Adipocyte (in vitro differentiated cells): ENCODE measurements at regions not wholly inside any gene's neighbourhood (a gene's known extent, or its start where the extent isn't known, plus 50 kb on each side); places are given as distances from the start of the nearest gene placed in this dataset.
"Not testable (repeated sequence)": the region's sequence is repeated elsewhere in the genome, so short reads cannot be mapped to it uniquely, and the experiment has no call there.

ENCODE experiments used
- DNase-seq: peaks from one replicate; pipeline ENCODE4 v3.0.0-alpha.2; 2015; ENCODE audit warnings: low read depth
- H3K27me3 ChIP-seq: replicated peaks from 2 replicates; pipeline ENCODE4 v1.7.0; 2013; ENCODE audit warnings: mild to moderate bottlenecking, low read length, moderate library complexity; ENCODE audit not compliant: control insufficient read depth, insufficient read depth
- H3K36me3 ChIP-seq: 2 replicates; pipeline ENCODE4 v1.7.0; 2013; ENCODE audit warnings: low read length, mild to moderate bottlenecking, moderate library complexity; ENCODE audit not compliant: control insufficient read depth, insufficient read depth, severe bottlenecking
- H3K4me1 ChIP-seq: 2 replicates; pipeline ENCODE4 v1.7.0; 2013; ENCODE audit warnings: mild to moderate bottlenecking, low read length, moderate library complexity; ENCODE audit not compliant: control insufficient read depth, insufficient read depth
- H3K4me3 ChIP-seq: 2 replicates; pipeline ENCODE4 v1.7.0; 2013; ENCODE audit warnings: mild to moderate bottlenecking, low read length, moderate library complexity
- H3K9ac ChIP-seq: 2 replicates; pipeline ENCODE4 v1.7.0; 2013; ENCODE audit warnings: mild to moderate bottlenecking, low read length, moderate library complexity
- H3K9me3 ChIP-seq: 2 replicates; pipeline ENCODE4 v1.7.0; 2013; ENCODE audit warnings: mild to moderate bottlenecking, low read length, moderate library complexity; ENCODE audit not compliant: control insufficient read depth

- Histone ChIP-seq H3K4me1 (peaks cover 28% of the 10 kb centered on the region), H3K4me3 (peak overlapping the region; percentile 39), H3K9ac (peak overlapping the region; percentile 69)
- not testable (repeated sequence) for DNase-seq, H3K27me3 ChIP-seq, H3K36me3 ChIP-seq, H3K9me3 ChIP-seq
Measured at GRCh38 chr7:66438703-66439405, 189.8 kb upstream of the KCTD7 start.

- Histone ChIP-seq H3K27me3 (no peaks in the 10 kb centered on the region), H3K36me3 (no peaks in the 10 kb centered on the region)
- DNase-seq = no peak
Measured at GRCh38 chr7:66442385-66442784, 186.3 kb upstream of the KCTD7 start.

DNA sequence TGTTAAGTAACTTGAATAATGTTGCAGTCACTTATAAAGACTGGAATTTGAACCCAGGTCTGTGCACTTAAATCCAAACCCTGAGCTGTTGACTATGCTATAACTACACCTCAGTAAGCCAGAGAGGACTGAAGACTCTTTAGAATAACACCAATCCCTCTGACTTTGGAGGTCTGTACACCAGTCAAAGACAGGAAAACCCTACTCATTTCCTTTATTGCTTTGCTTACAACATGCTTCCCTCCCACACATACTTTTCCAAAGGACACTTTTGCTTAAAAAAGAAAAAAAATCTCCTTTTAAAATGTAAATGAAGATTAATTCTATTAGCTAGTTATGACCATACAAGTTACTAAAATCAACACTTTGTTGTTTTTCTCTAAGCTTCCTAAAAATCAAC is 184.7 kb upstream of the KCTD7 start:
- H3K9me3 ChIP-seq = no peaks in the 10 kb centered on the region
- H3K9ac ChIP-seq = no peak overlapping the region
- H3K4me3 ChIP-seq = no peak overlapping the region
- peaks cover 17% of the 10 kb centered on the region for H3K4me1 ChIP-seq
- DNase-seq = no peak
- no peaks in the 10 kb centered on the region for H3K36me3 ChIP-seq
- H3K27me3 ChIP-seq = no peaks in the 10 kb centered on the region

More at GRCh38 chr7:66442385-66442784, 186.3 kb upstream of the KCTD7 start:
- Histone ChIP-seq H3K4me3 (no peak overlapping the region), H3K9ac (no peak overlapping the region), H3K4me1 (peaks cover 31% of the 10 kb centered on the region), H3K9me3 (no peaks in the 10 kb centered on the region)

DNA sequence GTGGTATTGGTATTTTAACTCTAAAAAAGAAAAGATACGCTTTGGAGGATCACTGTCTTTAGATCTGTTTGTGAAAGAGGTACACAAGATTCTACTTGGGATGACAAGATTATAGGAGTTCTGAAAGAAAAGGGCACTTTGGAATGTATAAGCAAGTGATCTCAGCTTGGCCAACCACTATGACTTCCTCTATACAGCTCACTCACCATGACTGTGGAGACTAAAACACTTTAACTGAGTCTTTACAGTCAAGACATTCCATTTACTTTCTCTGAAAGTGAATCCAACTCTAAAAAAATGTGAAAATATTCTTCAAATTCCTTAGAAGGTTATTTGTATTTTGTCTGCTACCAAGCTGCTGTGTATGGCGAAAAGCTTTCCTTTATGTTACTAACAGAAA is 181.7 kb upstream of the KCTD7 start:
- H3K27me3 ChIP-seq, H3K9ac ChIP-seq, H3K4me3 ChIP-seq: not testable (repeated sequence)

GRCh38 chr7:66450814-66451213 is 177.9 kb upstream of the KCTD7 start:
- not testable (repeated sequence) for H3K9ac ChIP-seq, H3K4me1 ChIP-seq, H3K27me3 ChIP-seq, H3K9me3 ChIP-seq, H3K36me3 ChIP-seq, DNase-seq, H3K4me3 ChIP-seq

More for the DNA sequence above, 181.7 kb upstream of the KCTD7 start:
- H3K36me3 ChIP-seq, H3K4me1 ChIP-seq, H3K9me3 ChIP-seq: not testable (repeated sequence)
- DNase-seq = peak; percentile 23

GRCh38 chr7:66451713-66452112 is 177.0 kb upstream of the KCTD7 start:
- H3K9me3 ChIP-seq, DNase-seq, H3K4me1 ChIP-seq, H3K27me3 ChIP-seq, H3K4me3 ChIP-seq, H3K36me3 ChIP-seq, H3K9ac ChIP-seq: not testable (repeated sequence)

DNA sequence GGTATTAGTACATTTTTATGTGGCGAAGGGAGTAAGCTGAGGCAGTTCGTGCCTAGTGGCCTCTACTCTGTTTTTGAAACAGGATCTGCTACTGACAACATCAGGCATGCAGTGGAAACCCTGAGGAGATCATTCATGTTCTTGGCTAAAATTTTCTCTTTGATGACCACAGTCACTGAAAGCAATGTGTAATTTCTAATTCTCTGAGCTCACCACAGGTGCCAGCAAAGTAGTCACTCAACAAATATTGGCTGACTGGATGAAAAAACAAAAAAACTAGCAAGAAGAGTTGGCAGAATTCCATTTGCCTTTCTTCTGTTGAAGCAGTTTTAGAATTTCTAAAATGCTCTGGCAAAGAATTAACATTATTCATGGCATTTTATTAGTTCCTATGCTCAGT is 176.5 kb upstream of the KCTD7 start:
- Histone ChIP-seq H3K27me3 (no peaks in the 10 kb centered on the region), H3K4me3 (no peak overlapping the region), H3K9ac (no peak overlapping the region), H3K36me3 (no peaks in the 10 kb centered on the region), H3K9me3 (no peaks in the 10 kb centered on the region), H3K4me1 (peaks cover 9% of the 10 kb centered on the region)
- peak; percentile 10 for DNase-seq

DNA sequence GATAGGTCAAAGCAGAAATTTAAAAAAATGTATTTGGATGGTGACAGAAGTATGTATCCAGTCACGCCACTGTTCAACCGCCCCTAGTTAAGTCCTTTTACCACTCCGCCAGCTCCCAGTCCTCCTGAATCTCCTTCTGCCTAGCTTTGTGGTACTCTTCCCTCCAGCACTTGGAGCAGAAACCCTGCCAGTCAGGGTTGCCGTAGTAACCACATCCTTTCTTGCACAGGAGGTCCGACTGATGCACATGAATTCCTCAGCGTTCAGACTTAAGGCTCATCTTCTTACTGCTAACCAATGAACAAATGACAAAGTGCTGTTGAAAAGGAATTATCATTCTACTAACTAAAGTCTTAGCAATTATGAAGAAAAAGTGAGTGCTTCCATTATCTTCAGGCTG is 175.3 kb upstream of the KCTD7 start:
- Histone ChIP-seq H3K9me3 (no peaks in the 10 kb centered on the region), H3K4me3 (no peak overlapping the region), H3K27me3 (no peaks in the 10 kb centered on the region), H3K4me1 (peaks cover 9% of the 10 kb centered on the region), H3K36me3 (no peaks in the 10 kb centered on the region), H3K9ac (no peak overlapping the region)
- no peak for DNase-seq

GRCh38 chr7:66454600-66455225 is 174.0 kb upstream of the KCTD7 start:
- Histone ChIP-seq H3K4me3 (no peak overlapping the region), H3K9ac (no peak overlapping the region), H3K27me3 (no peaks in the 10 kb centered on the region), H3K36me3 (no peaks in the 10 kb centered on the region), H3K4me1 (peaks cover 9% of the 10 kb centered on the region), H3K9me3 (no peaks in the 10 kb centered on the region)
- DNase-seq = no peak

DNA sequence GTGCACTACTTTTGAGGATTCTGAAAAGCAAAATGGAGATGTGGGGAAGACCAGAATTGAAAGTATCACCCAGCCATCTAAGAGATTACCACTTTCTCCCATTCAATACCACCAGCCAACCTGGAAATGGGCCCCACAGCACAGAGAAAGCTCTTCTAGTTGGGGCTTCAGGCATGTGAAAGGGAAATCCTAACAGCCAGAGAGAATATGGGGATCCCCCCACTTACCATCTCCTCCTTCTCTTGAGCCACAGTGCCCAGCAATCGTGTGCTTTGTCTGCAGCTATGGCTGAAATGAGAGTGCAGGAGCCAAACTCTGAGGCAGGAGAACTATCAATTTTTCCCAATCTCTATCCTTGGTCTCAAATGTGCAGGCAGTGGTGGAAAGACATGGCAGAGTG is 173.2 kb upstream of the KCTD7 start:
- not testable (repeated sequence) for H3K27me3 ChIP-seq, H3K9me3 ChIP-seq, DNase-seq, H3K36me3 ChIP-seq, H3K4me1 ChIP-seq, H3K4me3 ChIP-seq, H3K9ac ChIP-seq

DNA sequence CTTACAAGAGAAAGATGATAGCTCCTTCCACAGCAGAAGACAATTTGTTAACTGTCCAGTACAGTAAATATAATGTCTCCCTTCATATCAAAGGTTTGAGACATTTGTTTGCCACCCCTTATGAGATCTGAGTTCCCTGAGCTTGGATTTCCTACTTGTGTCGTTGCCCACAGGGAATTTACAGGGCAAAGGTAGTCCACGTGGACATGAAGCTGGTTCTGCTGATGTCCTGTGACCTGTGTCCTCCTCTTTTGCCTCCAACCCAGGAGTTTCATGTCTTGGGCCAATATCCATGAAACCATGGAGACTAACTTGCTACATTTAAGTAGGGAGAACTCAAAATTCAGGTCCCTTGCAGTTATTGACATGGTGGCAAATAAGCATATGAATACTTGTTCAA is 172.2 kb upstream of the KCTD7 start:
- not testable (repeated sequence) for H3K9ac ChIP-seq, H3K36me3 ChIP-seq, H3K4me3 ChIP-seq, H3K9me3 ChIP-seq, H3K27me3 ChIP-seq, DNase-seq, H3K4me1 ChIP-seq

GRCh38 chr7:66458991-66459390 is 169.7 kb upstream of the KCTD7 start:
- H3K9ac ChIP-seq, H3K36me3 ChIP-seq, H3K4me3 ChIP-seq, H3K27me3 ChIP-seq, H3K4me1 ChIP-seq, H3K9me3 ChIP-seq, DNase-seq: not testable (repeated sequence)
